Gastroesophageal sphincter (tissue), 4 donors: ENCODE measurements at regions not wholly inside any gene's neighbourhood (a gene's known extent, or its start where the extent isn't known, plus 50 kb on each side); places are given as distances from the start of the nearest gene placed in this dataset.
"Not testable (repeated sequence)": the region's sequence is repeated elsewhere in the genome, so short reads cannot be mapped to it uniquely, and the experiment has no call there.

ENCODE experiments used
- ATAC-seq: fragments of 150-250 bp; one replicate; pipeline ENCODE4 v1.9.1; 2016; ENCODE audit warnings: mild to moderate bottlenecking, moderate library complexity
- H3K27ac ChIP-seq, 4 donors: fragments of 200-600 bp; sonication (generic) in 3 of 4; 1 replicate in 3 of 4; 2 replicates in 1 of 4; pipeline ENCODE4 v1.5.1; 2016 to 2019
- H3K27me3 ChIP-seq: fragments of 200-600 bp; sonication (generic); one replicate; pipeline ENCODE4 v1.5.1; 2019
- H3K36me3 ChIP-seq, 2 donors: fragments of 200-600 bp; sonication (generic); one replicate each; pipeline ENCODE4 v1.5.1; 2019; ENCODE audit warnings: control low read depth in 1 of 2
- H3K4me1 ChIP-seq, 3 donors: fragments of 200-600 bp; sonication (generic); 1 replicate in 2 of 3; 2 replicates in 1 of 3; pipeline ENCODE4 v1.5.1; 2016 to 2019; ENCODE audit warnings: control low read depth in 2 of 3
- H3K4me3 ChIP-seq, 2 donors: fragments of 200-600 bp; sonication (generic); one replicate each; pipeline ENCODE4 v1.5.1; 2019; ENCODE audit warnings: mild to moderate bottlenecking in 1 of 2, moderate library complexity in 1 of 2
- H3K9me3 ChIP-seq, 3 donors: fragments of 200-600 bp; sonication (generic); one replicate each; pipeline ENCODE4 v1.5.1; 2017 to 2019; ENCODE audit warnings: control low read depth in 2 of 3
- CTCF ChIP-seq, 4 experiments: fragments of 200-600 bp in 2 of 4; fragments of 450-650 bp in 2 of 4; sonication (generic) in 1 of 4; IDR thresholded peaks; one replicate each; pipeline ENCODE4 v1.5.1; 2017 to 2019; ENCODE audit warnings: antibody characterized with exemption in 4 of 4, mild to moderate bottlenecking in 2 of 4, moderate library complexity in 2 of 4
- EP300 ChIP-seq: sonication (generic); formaldehyde crosslinking; IDR thresholded peaks from one replicate; pipeline ENCODE4 v1.6.1; 2017; ENCODE audit warnings: antibody characterized with exemption, mild to moderate bottlenecking
- POLR2A ChIP-seq, 2 donors: fragments of 450-650 bp; IDR thresholded peaks; one replicate each; pipeline ENCODE4 v1.6.1; 2017; ENCODE audit warnings: antibody characterized with exemption in 2 of 2, mild to moderate bottlenecking in 2 of 2, moderate library complexity in 1 of 2
- POLR2AphosphoS5 ChIP-seq: sonication (generic); formaldehyde crosslinking; IDR thresholded peaks from one replicate; pipeline ENCODE4 v1.6.1; 2017; ENCODE audit warnings: antibody characterized with exemption
- WGBS, 2 donors: methylation state at CpG; one replicate each; pipeline ENCODE4 v1.1.5; 2018; ENCODE audit warnings: low coverage in 1 of 2; 5-methylcytosine and 5-hydroxymethylcytosine counted together

DNA sequence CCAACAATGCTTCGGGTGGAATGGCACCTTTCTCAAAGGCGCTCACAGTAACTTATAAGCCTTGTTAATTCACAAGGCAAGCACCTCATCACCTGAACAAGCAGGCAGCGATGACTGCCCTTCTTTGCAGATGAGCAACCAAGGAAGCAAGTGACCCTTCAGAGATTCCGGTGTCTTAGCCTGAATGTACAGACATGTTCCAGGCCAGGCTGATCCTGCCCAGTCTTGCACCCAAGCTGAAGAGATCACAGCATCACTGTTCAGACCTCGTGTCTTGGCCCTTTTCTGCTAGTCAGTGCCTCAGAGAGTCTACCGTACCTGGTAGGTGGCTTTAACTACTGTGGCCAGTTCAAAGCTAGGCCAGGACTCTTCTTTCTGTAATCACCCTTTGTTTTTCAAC, 94.7 kb upstream of the ERCC6L2 start:
- TF ChIP-seq POLR2AphosphoS5 (no peak), POLR2A (IDR thresholded peaks at IDR 0.05) (no peak), CTCF (IDR thresholded peaks at IDR 0.05) (no peak), EP300 (no peak)
- no peak for ATAC-seq
- H3K4me3 ChIP-seq: no peak overlapping the region
- no peak overlapping the region for H3K27ac ChIP-seq
- H3K4me1 ChIP-seq: peaks cover 0 to 7% (median 0%) of the 10 kb centered on the region in 3 donors
- WGBS, 2 donors: 93 to 100% methylated on average over 3 to 6 of the region's 6 CpGs
- H3K36me3 ChIP-seq: no peaks in the 10 kb centered on the region
- no peaks in the 10 kb centered on the region for H3K9me3 ChIP-seq
- no peaks in the 10 kb centered on the region for H3K27me3 ChIP-seq

- Histone ChIP-seq H3K4me1 (peaks cover 0 to 7% (median 0%) of the 10 kb centered on the region in 3 donors), H3K27ac (no peak overlapping the region), H3K4me3 (no peak overlapping the region), H3K36me3 (no peaks in the 10 kb centered on the region), H3K27me3 (no peaks in the 10 kb centered on the region), H3K9me3 (no peaks in the 10 kb centered on the region)
- ATAC-seq: no peak
- WGBS, 2 donors: 88 to 93% methylated on average over 3 of the region's 3 CpGs
- TF ChIP-seq POLR2AphosphoS5 (no peak), EP300 (no peak), POLR2A (IDR thresholded peaks at IDR 0.05) (no peak), CTCF (IDR thresholded peaks at IDR 0.05) (no peak)
Observed at GRCh38 chr9:95780121-95780520, 95.4 kb upstream of the ERCC6L2 start.

DNA sequence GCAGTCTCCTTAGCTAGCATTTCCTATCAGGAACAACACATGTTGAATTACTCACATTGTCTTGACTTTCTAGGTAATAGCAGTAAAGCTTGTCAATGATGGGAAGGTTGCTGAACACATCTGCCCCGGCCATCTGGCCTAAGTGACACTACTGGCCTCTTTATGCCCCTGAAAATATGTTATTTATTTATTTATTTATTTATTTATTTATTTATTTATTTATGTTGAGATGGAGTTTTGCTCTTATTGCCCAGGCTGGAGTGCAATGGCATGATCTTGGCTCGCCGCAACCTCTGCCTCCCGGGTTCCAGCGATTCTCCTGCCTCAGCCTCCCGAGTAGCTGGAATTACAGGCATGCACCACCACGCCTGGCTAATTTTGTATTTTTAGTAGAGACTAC, 95.9 kb upstream of the ERCC6L2 start:
- H3K4me1 ChIP-seq, H3K27ac ChIP-seq, H3K27me3 ChIP-seq, H3K36me3 ChIP-seq, H3K9me3 ChIP-seq, ATAC-seq, H3K4me3 ChIP-seq: not testable (repeated sequence)
- 75 to 94% methylated on average over 1 to 7 of the region's 7 CpGs for WGBS, 2 donors

- WGBS, 2 donors: 73 to 74% methylated on average over 3 of the region's 3 CpGs
- H3K9me3 ChIP-seq: no peaks in the 10 kb centered on the region
Observed at GRCh38 chr9:95778957-95779356, 96.5 kb upstream of the ERCC6L2 start.

DNA sequence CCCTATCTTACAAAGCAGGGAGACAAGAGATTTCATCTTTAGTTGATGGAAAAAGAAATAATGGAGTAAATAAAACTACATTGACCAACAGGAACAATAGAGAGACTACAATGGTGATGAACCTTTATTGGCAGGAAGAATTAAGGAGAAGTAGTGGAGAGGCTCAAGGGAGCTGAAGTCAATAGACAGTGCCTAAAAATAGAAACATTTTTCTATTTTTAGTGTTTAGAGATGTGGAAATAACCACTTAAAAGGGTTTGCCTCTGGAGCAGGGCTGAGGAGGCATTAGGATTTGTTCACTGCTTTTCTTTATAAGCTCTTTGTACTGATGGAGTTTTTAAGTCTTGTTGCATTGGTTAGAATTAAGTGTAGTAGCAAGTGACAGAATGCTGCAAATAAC, 98.4 kb upstream of the ERCC6L2 start:
- Histone ChIP-seq H3K4me3 (no peak overlapping the region), H3K36me3 (no peaks in the 10 kb centered on the region), H3K27me3 (no peaks in the 10 kb centered on the region), H3K27ac (no peak overlapping the region), H3K9me3 (no peaks in the 10 kb centered on the region), H3K4me1 (peaks cover 0 to 20% (median 6%) of the 10 kb centered on the region in 3 donors)
- TF ChIP-seq POLR2AphosphoS5 (no peak), CTCF (IDR thresholded peaks at IDR 0.05) (no peak), POLR2A (IDR thresholded peaks at IDR 0.05) (no peak), EP300 (no peak)
- no peak for ATAC-seq

More at GRCh38 chr9:95778957-95779356, 96.5 kb upstream of the ERCC6L2 start:
- peak; percentile 85 for ATAC-seq
- H3K4me1 ChIP-seq: peaks cover 0 to 7% (median 0%) of the 10 kb centered on the region in 3 donors
- TF ChIP-seq POLR2A (IDR thresholded peaks at IDR 0.05) (no peak), POLR2AphosphoS5 (peak; percentile 71), EP300 (no peak), CTCF (IDR thresholded peaks at IDR 0.05) (no peak)
- no peaks in the 10 kb centered on the region for H3K27me3 ChIP-seq
- no peak overlapping the region for H3K4me3 ChIP-seq
- H3K27ac ChIP-seq: no peak overlapping the region
- no peaks in the 10 kb centered on the region for H3K36me3 ChIP-seq

GRCh38 chr9:95776176-95776575, 99.3 kb upstream of the ERCC6L2 start:
- TF ChIP-seq CTCF (IDR thresholded peaks at IDR 0.05) (no peak), EP300 (no peak)
- no peak overlapping the region for H3K4me3 ChIP-seq
- H3K27me3 ChIP-seq: no peaks in the 10 kb centered on the region
- no peaks in the 10 kb centered on the region for H3K36me3 ChIP-seq
- H3K9me3 ChIP-seq: no peaks in the 10 kb centered on the region
- peaks cover 0 to 30% (median 15%) of the 10 kb centered on the region in 3 donors for H3K4me1 ChIP-seq
- ATAC-seq: no peak
- H3K27ac ChIP-seq: no peak overlapping the region
